Body of pancreas (tissue), 4 donors: ENCODE measurements at regions not wholly inside any gene's neighbourhood (a gene's known extent, or its start where the extent isn't known, plus 50 kb on each side); places are given as distances from the start of the nearest gene placed in this dataset.

Experiments used
- ATAC-seq: fragments of 150-250 bp; one replicate; pipeline ENCODE4 v1.9.1; 2016
- DNase-seq, 4 donors: peaks; one replicate each; pipeline ENCODE4 v3.0.0-alpha.2; 2019
- H3K27ac ChIP-seq, 4 donors: fragments of 200-600 bp; sonication (generic); 1 replicate in 3 of 4; 2 replicates in 1 of 4; pipeline versions ENCODE4 v1.5.1 to v1.6.1; 2016 to 2019; ENCODE audit warnings: mild to moderate bottlenecking in 1 of 4, mixed read lengths in 1 of 4, moderate library complexity in 1 of 4
- H3K27me3 ChIP-seq, 2 donors: fragments of 200-600 bp; sonication (generic); one replicate each; pipeline ENCODE4 v1.6.0; 2016; ENCODE audit warnings: mild to moderate bottlenecking in 1 of 2
- H3K36me3 ChIP-seq, 2 donors: fragments of 200-600 bp; sonication (generic); replicated peaks in 1 of 2; 2 replicates each; pipeline ENCODE4 v1.5.1; 2016; ENCODE audit warnings: low read depth in 2 of 2; ENCODE audit not compliant: insufficient read depth in 1 of 2
- H3K4me1 ChIP-seq: fragments of 200-600 bp; sonication (generic); one replicate; pipeline ENCODE4 v1.6.0; 2016
- H3K4me3 ChIP-seq, 2 donors: fragments of 200-600 bp; sonication (generic); 1 replicate in 1 of 2; 2 replicates in 1 of 2; pipeline ENCODE4 v1.5.1; 2016 to 2019
- H3K9me3 ChIP-seq, 3 donors: fragments of 200-600 bp; sonication (generic); 1 replicate in 2 of 3; 2 replicates in 1 of 3; pipeline ENCODE4 v1.5.1; 2016
- CTCF ChIP-seq, 7 experiments: fragments of 450-650 bp in 4 of 7; fragments of 200-600 bp in 3 of 7; sonication (generic) in 3 of 7; IDR thresholded peaks; one replicate each; pipeline ENCODE4 v1.5.1; 2016 to 2019; ENCODE audit warnings: antibody characterized with exemption in 7 of 7
- POLR2A ChIP-seq, 3 donors: fragments of 450-650 bp; IDR thresholded peaks; one replicate each; pipeline ENCODE4 v1.6.1; 2016; ENCODE audit warnings: antibody characterized with exemption in 3 of 3, mild to moderate bottlenecking in 2 of 3
- WGBS, 2 donors: methylation state at CpG; one replicate each; pipeline ENCODE4 v1.1.5; 2017; 5-methylcytosine and 5-hydroxymethylcytosine counted together
- intact Hi-C: fragments of 100-400 bp; cut with DNase I; formaldehyde crosslinking; loops from one replicate; pipeline ENCODE4 v1.15.1; 2023

- H3K9me3 ChIP-seq: no peaks in the 10 kb centered on the region
- H3K4me3 ChIP-seq: no peak overlapping the region
- ATAC-seq (no peak), DNase-seq (no peak)
- no peak overlapping the region for H3K27ac ChIP-seq
- WGBS, 2 donors: 85 to 86% methylated on average over 2 of the region's 2 CpGs
- H3K36me3 ChIP-seq: no peaks in the 10 kb centered on the region
- intact Hi-C loops: no loop called here
- no peaks in the 10 kb centered on the region for H3K27me3 ChIP-seq
- TF ChIP-seq CTCF (IDR thresholded peaks at IDR 0.05) (no peak), POLR2A (IDR thresholded peaks at IDR 0.05) (no peak)
- H3K4me1 ChIP-seq: peaks cover 10% of the 10 kb centered on the region
Observed at GRCh38 chr7:22900784-22901183, 78.1 kb upstream of the TOMM7 start.

GRCh38 chr7:22900101-22900500 lies 77.5 kb upstream of the TOMM7 start:
- intact Hi-C loops: no loop called here
- no peaks in the 10 kb centered on the region for H3K9me3 ChIP-seq
- TF ChIP-seq POLR2A (IDR thresholded peaks at IDR 0.05): no peak
- TF ChIP-seq CTCF (IDR thresholded peaks at IDR 0.05): no peak
- H3K4me1 ChIP-seq: peaks cover 10% of the 10 kb centered on the region
- 21 to 25% methylated on average over 1 of the region's 1 CpG for WGBS, 2 donors
- DNase-seq (peak in 2 of 4 donors; percentile 33 to 56), ATAC-seq (peak; percentile 38)
- H3K4me3 ChIP-seq: no peak overlapping the region
- no peak overlapping the region for H3K27ac ChIP-seq
- H3K36me3 ChIP-seq: no peaks in the 10 kb centered on the region
- no peaks in the 10 kb centered on the region for H3K27me3 ChIP-seq

- Histone ChIP-seq H3K9me3 (no peaks in the 10 kb centered on the region), H3K36me3 (no peaks in the 10 kb centered on the region), H3K27ac (no peak overlapping the region), H3K4me1 (peaks cover 14% of the 10 kb centered on the region), H3K27me3 (no peaks in the 10 kb centered on the region), H3K4me3 (no peak overlapping the region)
- ATAC-seq: no peak
- intact Hi-C loops: no loop called here
- DNase-seq: no peak
- WGBS, 2 donors: 86 to 92% methylated on average over 5 of the region's 5 CpGs
- no peak for TF ChIP-seq CTCF (IDR thresholded peaks at IDR 0.05)
- TF ChIP-seq POLR2A (IDR thresholded peaks at IDR 0.05): no peak
Observed at GRCh38 chr7:22896917-22897316, 74.3 kb upstream of the TOMM7 start.

- Histone ChIP-seq H3K36me3 (no peaks in the 10 kb centered on the region), H3K4me3 (no peak overlapping the region), H3K9me3 (no peaks in the 10 kb centered on the region), H3K27ac (no peak overlapping the region), H3K4me1 (peaks cover 16% of the 10 kb centered on the region), H3K27me3 (no peaks in the 10 kb centered on the region)
- DNase-seq (no peak), ATAC-seq (no peak)
- intact Hi-C loops: no loop called here
- TF ChIP-seq CTCF (IDR thresholded peaks at IDR 0.05) (no peak), POLR2A (IDR thresholded peaks at IDR 0.05) (no peak)
- WGBS, 2 donors: 76 to 87% methylated on average over 2 of the region's 2 CpGs
Observed at GRCh38 chr7:22895828-22896165, 73.1 kb upstream of the TOMM7 start.

- H3K36me3 ChIP-seq: no peaks in the 10 kb centered on the region
- H3K27me3 ChIP-seq: no peaks in the 10 kb centered on the region
- H3K4me3 ChIP-seq: no peak overlapping the region
- ATAC-seq: no peak
- peak overlapping the region in 1 of 4 donors; percentile 46 for H3K27ac ChIP-seq
- H3K4me1 ChIP-seq: peaks cover 20% of the 10 kb centered on the region
- 77 to 78% methylated on average over 3 of the region's 3 CpGs for WGBS, 2 donors
- TF ChIP-seq CTCF (IDR thresholded peaks at IDR 0.05) (no peak), POLR2A (IDR thresholded peaks at IDR 0.05) (no peak)
- H3K9me3 ChIP-seq: no peaks in the 10 kb centered on the region
- intact Hi-C loops: no loop called here
- no peak for DNase-seq
Observed at GRCh38 chr7:22895140-22895827, 72.6 kb upstream of the TOMM7 start.
